Effector memory CD4-positive, alpha-beta T cell (primary cell): ENCODE measurements at regions not wholly inside any gene's neighbourhood (a gene's known extent, or its start where the extent isn't known, plus 50 kb on each side); places are given as distances from the start of the nearest gene placed in this dataset.

Experiments used
- DNase-seq, 3 donors: peaks; one replicate each; pipeline ENCODE4 v3.0.0-alpha.2; 2020
- H3K27ac ChIP-seq: 2 replicates; pipeline ENCODE4 v1.7.0; 2013; ENCODE audit warnings: mild to moderate bottlenecking, low read length, moderate library complexity; ENCODE audit not compliant: insufficient read depth, poor library complexity, severe bottlenecking
- H3K27me3 ChIP-seq: replicated peaks from 2 replicates; pipeline ENCODE4 v1.7.0; 2013; ENCODE audit warnings: mild to moderate bottlenecking, low read length; ENCODE audit not compliant: insufficient read depth, control insufficient read depth, poor library complexity, severe bottlenecking
- H3K36me3 ChIP-seq: 2 replicates; pipeline ENCODE4 v1.7.0; 2013; ENCODE audit warnings: mild to moderate bottlenecking, low read length, moderate library complexity; ENCODE audit not compliant: control insufficient read depth, insufficient read depth
- H3K4me1 ChIP-seq: 2 replicates; pipeline ENCODE4 v1.7.0; 2013; ENCODE audit warnings: low read length, mild to moderate bottlenecking; ENCODE audit not compliant: control insufficient read depth, insufficient read depth, poor library complexity, severe bottlenecking
- H3K4me3 ChIP-seq: 2 replicates; pipeline ENCODE4 v1.7.0; 2013; ENCODE audit warnings: low read length, low read depth, mild to moderate bottlenecking; ENCODE audit not compliant: insufficient read depth, poor library complexity, severe bottlenecking
- H3K9me3 ChIP-seq: 2 replicates; pipeline ENCODE4 v1.7.0; 2013; ENCODE audit warnings: mild to moderate bottlenecking, low read length, moderate library complexity; ENCODE audit not compliant: control insufficient read depth

- no peaks in the 10 kb centered on the region for H3K4me1 ChIP-seq
- no peak for DNase-seq
- H3K9me3 ChIP-seq, result no peaks in the 10 kb centered on the region
- no peak overlapping the region for H3K27ac ChIP-seq
- no peaks in the 10 kb centered on the region for H3K27me3 ChIP-seq
- H3K36me3 ChIP-seq, result no peaks in the 10 kb centered on the region
- H3K4me3 ChIP-seq, result no peak overlapping the region
Measured at GRCh38 chr2:237262838-237263771, 150.9 kb downstream of the COL6A3 start.

GRCh38 chr2:237264480-237265219 lies 149.3 kb downstream of the COL6A3 start:
- no peaks in the 10 kb centered on the region for H3K27me3 ChIP-seq
- H3K27ac ChIP-seq, result no peak overlapping the region
- no peak for DNase-seq
- no peaks in the 10 kb centered on the region for H3K9me3 ChIP-seq
- H3K36me3 ChIP-seq, result no peaks in the 10 kb centered on the region
- H3K4me3 ChIP-seq, result no peak overlapping the region
- H3K4me1 ChIP-seq, result no peaks in the 10 kb centered on the region

- H3K4me3 ChIP-seq, result no peak overlapping the region
- no peak overlapping the region for H3K27ac ChIP-seq
- H3K36me3 ChIP-seq, result no peaks in the 10 kb centered on the region
- DNase-seq, result no peak
- no peaks in the 10 kb centered on the region for H3K27me3 ChIP-seq
- H3K4me1 ChIP-seq, result no peaks in the 10 kb centered on the region
- H3K9me3 ChIP-seq, result no peaks in the 10 kb centered on the region
Measured at GRCh38 chr2:237268004-237268708, 145.8 kb downstream of the COL6A3 start.

- no peak for DNase-seq
- no peaks in the 10 kb centered on the region for H3K4me1 ChIP-seq
- H3K36me3 ChIP-seq, result no peaks in the 10 kb centered on the region
- H3K4me3 ChIP-seq, result no peak overlapping the region
- H3K27ac ChIP-seq, result no peak overlapping the region
- H3K27me3 ChIP-seq, result no peaks in the 10 kb centered on the region
- no peaks in the 10 kb centered on the region for H3K9me3 ChIP-seq
Measured at GRCh38 chr2:237269138-237269875, 144.7 kb downstream of the COL6A3 start.

- Histone ChIP-seq H3K4me1 (no peaks in the 10 kb centered on the region), H3K4me3 (no peak overlapping the region), H3K36me3 (no peaks in the 10 kb centered on the region), H3K27ac (no peak overlapping the region), H3K27me3 (no peaks in the 10 kb centered on the region), H3K9me3 (no peaks in the 10 kb centered on the region)
- no peak for DNase-seq
Measured at GRCh38 chr2:237270520-237270919, 143.4 kb downstream of the COL6A3 start.

- Histone ChIP-seq H3K27me3 (no peaks in the 10 kb centered on the region), H3K4me3 (no peak overlapping the region), H3K27ac (no peak overlapping the region), H3K4me1 (no peaks in the 10 kb centered on the region), H3K36me3 (no peaks in the 10 kb centered on the region), H3K9me3 (no peaks in the 10 kb centered on the region)
- DNase-seq, result no peak
Measured at GRCh38 chr2:237271698-237272652, 142.0 kb downstream of the COL6A3 start.
